AG10803 (cell line): ENCODE measurements at regions not wholly inside any gene's neighbourhood (a gene's known extent, or its start where the extent isn't known, plus 50 kb on each side); places are given as distances from the start of the nearest gene placed in this dataset.
A peak's percentile ranks its signal among the peaks of the same experiment; 100 is the strongest.

Experiments used
- DNase-seq: peaks from one replicate; pipeline ENCODE4 v3.0.0; 2010; ENCODE audit warnings: low read depth
- H3K4me3 ChIP-seq: 2 replicates; pipeline ENCODE4 v1.5.1; 2011; ENCODE audit warnings: mild to moderate bottlenecking, low read length, control low read depth
- CTCF ChIP-seq: conservative IDR thresholded peaks from 2 replicates; pipeline ENCODE4 v1.5.1; 2011; ENCODE audit warnings: mild to moderate bottlenecking, low read length, control low read depth, inconsistent platforms

GRCh38 chr10:14394179-14394578 lies 63.5 kb upstream of the FRMD4A start:
- no peak overlapping the region for H3K4me3 ChIP-seq
- DNase-seq = no peak
- no peak for TF ChIP-seq CTCF

GRCh38 chr10:14391342-14391741 lies 60.6 kb upstream of the FRMD4A start:
- TF ChIP-seq CTCF = no peak
- DNase-seq = no peak

GRCh38 chr10:14389981-14390590 lies 59.4 kb upstream of the FRMD4A start:
- H3K4me3 ChIP-seq = no peak overlapping the region
- no peak for DNase-seq
- no peak for TF ChIP-seq CTCF

More at GRCh38 chr10:14391342-14391741, 60.6 kb upstream of the FRMD4A start:
- H3K4me3 ChIP-seq = no peak overlapping the region

- TF ChIP-seq CTCF = peak; percentile 13
- DNase-seq = peak; percentile 94
- no peak overlapping the region for H3K4me3 ChIP-seq
Observed at GRCh38 chr10:14385596-14386593, 55.2 kb upstream of the FRMD4A start.

GRCh38 chr10:14384915-14385314 lies 54.2 kb upstream of the FRMD4A start:
- no peak for TF ChIP-seq CTCF
- no peak overlapping the region for H3K4me3 ChIP-seq
- DNase-seq = no peak

- peak; percentile 85 for DNase-seq
- no peak for TF ChIP-seq CTCF
- no peak overlapping the region for H3K4me3 ChIP-seq
Observed at GRCh38 chr10:14384116-14384730, 53.5 kb upstream of the FRMD4A start.
